Stomach (tissue), 8 donors: ENCODE measurements at regions not wholly inside any gene's neighbourhood (a gene's known extent, or its start where the extent isn't known, plus 50 kb on each side); places are given as distances from the start of the nearest gene placed in this dataset.

ENCODE experiments used
- DNase-seq, 2 donors: peaks; one replicate each; pipeline versions ENCODE4 v3.0.0 to v3.0.0-alpha.2; 2013 to 2019
- H3K27ac ChIP-seq, 5 donors: fragments of 200-600 bp in 4 of 5; sonication (generic) in 4 of 5; one replicate each; pipeline ENCODE4 v1.5.1; 2013 to 2019; ENCODE audit warnings: mild to moderate bottlenecking in 1 of 5, moderate library complexity in 1 of 5
- H3K27me3 ChIP-seq, 3 donors: fragments of 200-600 bp; sonication (generic); one replicate each; pipeline ENCODE4 v1.5.1; 2017 to 2019; ENCODE audit warnings: mixed run types in 1 of 3
- H3K36me3 ChIP-seq, 4 donors: fragments of 200-600 bp; sonication (generic); 1 replicate in 3 of 4; 2 replicates in 1 of 4; pipeline ENCODE4 v1.5.1; 2016 to 2019
- H3K4me1 ChIP-seq, 4 donors: fragments of 200-600 bp; sonication (generic); one replicate each; pipeline ENCODE4 v1.5.1; 2016 to 2019
- H3K4me3 ChIP-seq, 4 donors: fragments of 200-600 bp; sonication (generic) in 3 of 4; one replicate each; pipeline ENCODE4 v1.5.1; 2016 to 2019; ENCODE audit warnings: mild to moderate bottlenecking in 1 of 4
- H3K9me3 ChIP-seq, 4 donors: fragments of 200-600 bp; sonication (generic); one replicate each; pipeline ENCODE4 v1.5.1; 2016 to 2019
- EP300 ChIP-seq: sonication (generic); formaldehyde crosslinking; IDR thresholded peaks from one replicate; pipeline ENCODE4 v1.6.1; 2017; ENCODE audit warnings: antibody characterized with exemption
- POLR2A ChIP-seq, 4 donors: fragments of 450-650 bp; IDR thresholded peaks; one replicate each; pipeline ENCODE4 v1.6.1; 2016; ENCODE audit warnings: antibody characterized with exemption in 4 of 4, control low read depth in 2 of 4, mild to moderate bottlenecking in 1 of 4, moderate library complexity in 1 of 4
- POLR2AphosphoS5 ChIP-seq, 3 donors: sonication (generic); formaldehyde crosslinking; IDR thresholded peaks; one replicate each; pipeline ENCODE4 v1.6.1; 2016; ENCODE audit warnings: antibody characterized with exemption in 3 of 3
- WGBS, 5 donors: extraction: QIAGEN DNeasy Blood & Tissue Kit in 3 of 5; methylation state at CpG; one replicate each; pipeline versions ENCODE4 v1.1.5 to v1.1.7; 2013 to 2018; 5-methylcytosine and 5-hydroxymethylcytosine counted together
- intact Hi-C: fragments of 100-400 bp; cut with DNase I; formaldehyde crosslinking; loops from one replicate; pipeline ENCODE4 v1.15.1; 2023; ENCODE audit warnings: low total_unique reads
- TF ChIP-seq, protein P1 (sequence below), 7 experiments: fragments of 450-650 bp in 4 of 7; fragments of 200-600 bp in 3 of 7; sonication (generic) in 3 of 7; IDR thresholded peaks; one replicate each; pipeline ENCODE4 v1.5.1; 2016 to 2019; ENCODE audit warnings: antibody characterized with exemption in 7 of 7, control low read depth in 2 of 7, mild to moderate bottlenecking in 1 of 7
- donor health status: healthy with polysubstance abuse.
- donor health status: Bipolar disorder and iron deficiency.
- donor health status: healthy.

DNA sequence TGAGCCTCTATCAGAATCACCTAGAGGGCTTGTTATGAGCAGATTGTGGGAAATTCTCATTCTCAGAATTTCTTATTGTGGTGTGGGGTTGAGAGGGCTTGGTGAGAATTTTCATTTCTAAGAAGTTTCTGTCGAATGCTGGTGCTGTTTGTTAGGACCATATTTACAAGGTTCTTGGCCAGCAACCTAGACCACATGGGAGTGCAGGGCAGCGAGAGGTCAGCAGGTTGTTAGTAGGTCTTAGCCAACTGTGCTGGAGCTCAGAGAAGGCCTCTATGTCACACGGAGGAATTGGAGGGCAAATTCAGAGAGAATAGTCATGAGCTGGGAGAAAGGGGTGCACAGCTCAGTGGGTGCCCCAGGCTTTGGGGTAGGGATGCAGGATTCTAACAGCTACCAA, 357.0 kb downstream of the LRRC70 start:
- intact Hi-C loops, result no loop called here
- 50 to 68% (median 61%) methylated on average over 3 of the region's 3 CpGs for WGBS, 5 donors
- peaks cover 0 to 7% (median 0%) of the 10 kb centered on the region in 4 donors for H3K4me1 ChIP-seq

DNA sequence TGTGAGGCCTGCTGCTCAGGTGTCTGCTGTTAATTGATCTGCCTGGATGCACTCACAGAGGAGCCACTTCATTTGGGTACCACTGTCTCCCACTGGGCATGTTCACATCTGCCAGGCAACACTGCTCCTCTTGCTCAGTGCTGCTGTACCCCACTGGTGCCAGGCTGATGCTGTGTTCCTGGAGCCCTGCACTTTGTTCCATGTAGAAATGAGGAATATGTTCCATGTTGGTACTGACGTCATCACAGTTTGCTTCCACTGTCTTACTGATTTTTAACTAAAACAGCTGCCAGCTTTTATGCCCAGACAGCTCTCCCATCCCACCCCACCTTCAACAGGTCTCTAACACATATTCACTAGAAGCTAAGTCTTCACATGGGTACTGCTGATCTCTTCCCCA, 355.7 kb downstream of the LRRC70 start:
- WGBS, 5 donors, result 77 to 90% (median 85%) methylated on average over 1 of the region's 1 CpG

More for the DNA sequence above, 357.0 kb downstream of the LRRC70 start:
- no peak overlapping the region for H3K4me3 ChIP-seq
- no peaks in the 10 kb centered on the region for H3K36me3 ChIP-seq
- H3K27me3 ChIP-seq, result no peaks in the 10 kb centered on the region
- no peak overlapping the region for H3K27ac ChIP-seq
- DNase-seq, result no peak
- no peaks in the 10 kb centered on the region for H3K9me3 ChIP-seq
- TF ChIP-seq EP300 (no peak), POLR2A (IDR thresholded peaks at IDR 0.05) (no peak), POLR2AphosphoS5 (IDR thresholded peaks at IDR 0.05) (no peak)
- TF ChIP-seq, protein P1, sequence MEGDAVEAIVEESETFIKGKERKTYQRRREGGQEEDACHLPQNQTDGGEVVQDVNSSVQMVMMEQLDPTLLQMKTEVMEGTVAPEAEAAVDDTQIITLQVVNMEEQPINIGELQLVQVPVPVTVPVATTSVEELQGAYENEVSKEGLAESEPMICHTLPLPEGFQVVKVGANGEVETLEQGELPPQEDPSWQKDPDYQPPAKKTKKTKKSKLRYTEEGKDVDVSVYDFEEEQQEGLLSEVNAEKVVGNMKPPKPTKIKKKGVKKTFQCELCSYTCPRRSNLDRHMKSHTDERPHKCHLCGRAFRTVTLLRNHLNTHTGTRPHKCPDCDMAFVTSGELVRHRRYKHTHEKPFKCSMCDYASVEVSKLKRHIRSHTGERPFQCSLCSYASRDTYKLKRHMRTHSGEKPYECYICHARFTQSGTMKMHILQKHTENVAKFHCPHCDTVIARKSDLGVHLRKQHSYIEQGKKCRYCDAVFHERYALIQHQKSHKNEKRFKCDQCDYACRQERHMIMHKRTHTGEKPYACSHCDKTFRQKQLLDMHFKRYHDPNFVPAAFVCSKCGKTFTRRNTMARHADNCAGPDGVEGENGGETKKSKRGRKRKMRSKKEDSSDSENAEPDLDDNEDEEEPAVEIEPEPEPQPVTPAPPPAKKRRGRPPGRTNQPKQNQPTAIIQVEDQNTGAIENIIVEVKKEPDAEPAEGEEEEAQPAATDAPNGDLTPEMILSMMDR (IDR thresholded peaks at IDR 0.05), result no peak

DNA sequence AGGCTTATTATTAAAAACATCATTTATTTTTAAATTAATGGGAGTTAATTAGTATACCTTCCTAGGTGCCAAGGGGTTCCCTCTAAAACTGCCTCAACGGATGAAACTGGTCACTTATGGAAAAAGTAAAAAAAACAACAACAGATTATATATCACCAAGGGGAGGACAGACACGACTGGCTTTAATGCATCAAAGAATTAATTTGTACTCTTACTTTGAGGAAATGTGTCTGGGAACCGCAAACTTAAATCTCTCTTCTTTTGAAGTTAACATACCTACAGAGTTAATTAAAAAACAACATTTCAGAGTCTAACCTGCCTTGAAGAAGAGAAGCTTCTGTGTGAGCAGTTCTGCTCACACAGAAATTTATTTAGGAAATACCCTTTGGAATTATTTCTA, 354.6 kb downstream of the LRRC70 start:
- Histone ChIP-seq H3K27me3 (no peaks in the 10 kb centered on the region), H3K4me3 (no peak overlapping the region)

More for the DNA sequence above, 355.7 kb downstream of the LRRC70 start:
- no peak for TF ChIP-seq EP300
- no peak for TF ChIP-seq POLR2A (IDR thresholded peaks at IDR 0.05)
- TF ChIP-seq POLR2AphosphoS5 (IDR thresholded peaks at IDR 0.05), result no peak
- TF ChIP-seq, protein P1 (IDR thresholded peaks at IDR 0.05), result no peak
- Histone ChIP-seq H3K9me3 (no peaks in the 10 kb centered on the region), H3K4me3 (no peak overlapping the region), H3K27me3 (no peaks in the 10 kb centered on the region), H3K4me1 (peaks cover 0 to 7% (median 0%) of the 10 kb centered on the region in 4 donors), H3K36me3 (no peaks in the 10 kb centered on the region), H3K27ac (no peak overlapping the region)
- DNase-seq, result no peak
- intact Hi-C loops, result no loop called here

DNA sequence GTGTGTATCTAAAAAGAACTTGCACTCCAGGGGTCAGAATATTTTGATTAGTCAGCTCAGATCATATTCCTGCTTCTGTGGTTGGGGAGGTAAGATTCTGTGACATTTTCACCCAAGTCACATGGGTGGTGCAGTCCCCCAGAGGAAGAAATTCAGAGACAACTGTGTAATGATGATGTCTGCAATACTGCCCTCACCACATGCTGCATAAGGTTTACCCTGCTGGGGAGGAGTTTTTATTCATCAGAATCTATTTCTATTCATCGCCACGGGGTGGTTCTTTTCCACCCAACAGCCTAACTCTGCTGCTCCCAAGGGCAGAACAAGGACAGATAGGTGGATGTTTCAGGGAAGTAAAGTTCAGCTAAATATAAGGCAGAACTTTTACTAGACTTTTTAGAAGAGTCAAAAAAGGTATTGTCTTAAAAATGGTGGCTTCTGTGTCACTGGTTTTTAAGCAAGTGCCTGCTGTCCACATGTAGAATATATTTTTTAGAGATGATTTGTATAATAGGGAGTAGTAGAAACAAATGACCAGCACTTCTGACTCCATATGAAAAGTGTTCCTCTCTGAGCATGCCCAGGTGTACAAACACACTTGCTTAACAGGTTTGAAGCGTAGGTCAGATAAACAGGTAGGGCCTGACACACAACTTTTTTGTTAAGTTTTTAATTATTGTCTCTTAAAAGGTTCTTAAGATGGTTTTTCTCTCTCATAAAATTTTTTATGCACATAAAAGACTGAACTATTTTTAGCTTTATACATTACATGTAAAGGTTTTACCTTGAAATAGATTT, 352.7 kb downstream of the LRRC70 start:
- intact Hi-C loops, result no loop called here
- H3K4me3 ChIP-seq, result no peak overlapping the region
- 26 to 62% (median 38%) methylated on average over 3 of the region's 3 CpGs for WGBS, 5 donors
- no peaks in the 10 kb centered on the region for H3K36me3 ChIP-seq
- H3K27ac ChIP-seq, result no peak overlapping the region
- TF ChIP-seq, protein P1 (IDR thresholded peaks at IDR 0.05), result no peak
- TF ChIP-seq POLR2A (IDR thresholded peaks at IDR 0.05), result no peak
- no peak for TF ChIP-seq EP300
- no peak for TF ChIP-seq POLR2AphosphoS5 (IDR thresholded peaks at IDR 0.05)
- H3K9me3 ChIP-seq, result no peaks in the 10 kb centered on the region
- DNase-seq, result peak in 1 of 2 donors; percentile 47
- no peaks in the 10 kb centered on the region for H3K4me1 ChIP-seq
- H3K27me3 ChIP-seq, result no peaks in the 10 kb centered on the region

More for the DNA sequence above, 354.6 kb downstream of the LRRC70 start:
- 60 to 74% (median 67%) methylated on average over 3 of the region's 3 CpGs for WGBS, 5 donors
- H3K4me1 ChIP-seq, result peaks cover 0 to 6% (median 0%) of the 10 kb centered on the region in 4 donors
- TF ChIP-seq, protein P1 (IDR thresholded peaks at IDR 0.05), result no peak
- TF ChIP-seq POLR2A (IDR thresholded peaks at IDR 0.05) (no peak), POLR2AphosphoS5 (IDR thresholded peaks at IDR 0.05) (no peak), EP300 (no peak)
- H3K9me3 ChIP-seq, result no peaks in the 10 kb centered on the region
- H3K27ac ChIP-seq, result no peak overlapping the region
- intact Hi-C loops, result no loop called here
- no peak for DNase-seq
- no peaks in the 10 kb centered on the region for H3K36me3 ChIP-seq
